Left ventricle myocardium inferior (tissue), 1 donor: ENCODE measurements at regions not wholly inside any gene's neighbourhood (a gene's known extent, or its start where the extent isn't known, plus 50 kb on each side); places are given as distances from the start of the nearest gene placed in this dataset.

ENCODE experiments used
- DNase-seq: peaks from one replicate; pipeline ENCODE4 v3.0.0-alpha.2; 2020
- H3K27ac ChIP-seq: fragments of 200-600 bp; replicated peaks from 2 replicates; pipeline ENCODE4 v1.8.0; 2021
- H3K27me3 ChIP-seq: fragments of 200-600 bp; 2 replicates; pipeline ENCODE4 v1.8.0; 2021; ENCODE audit warnings: low read depth
- H3K36me3 ChIP-seq: fragments of 200-600 bp; 2 replicates; pipeline ENCODE4 v1.8.0; 2021
- H3K4me1 ChIP-seq: fragments of 200-600 bp; 2 replicates; pipeline ENCODE4 v1.8.0; 2021
- H3K4me3 ChIP-seq: fragments of 200-600 bp; 2 replicates; pipeline ENCODE4 v1.8.0; 2021; ENCODE audit warnings: mild to moderate bottlenecking, moderate library complexity
- H3K9me3 ChIP-seq: fragments of 200-600 bp; replicated peaks from 2 replicates; pipeline ENCODE4 v1.8.0; 2021
- intact Hi-C: fragments of 100-400 bp; cut with micrococcal nuclease; formaldehyde crosslinking; loops from one replicate; pipeline ENCODE4 v1.11.0; 2022
- TF ChIP-seq, protein P1 (sequence below): fragments of 200-600 bp; IDR thresholded peaks from 2 replicates; pipeline ENCODE4 v1.8.0; 2021; ENCODE audit warnings: antibody characterized with exemption, mild to moderate bottlenecking, borderline replicate concordance
- donor health status: DM: no; HTN: yes; CAD: no; lungs with severe emphysema.

DNA sequence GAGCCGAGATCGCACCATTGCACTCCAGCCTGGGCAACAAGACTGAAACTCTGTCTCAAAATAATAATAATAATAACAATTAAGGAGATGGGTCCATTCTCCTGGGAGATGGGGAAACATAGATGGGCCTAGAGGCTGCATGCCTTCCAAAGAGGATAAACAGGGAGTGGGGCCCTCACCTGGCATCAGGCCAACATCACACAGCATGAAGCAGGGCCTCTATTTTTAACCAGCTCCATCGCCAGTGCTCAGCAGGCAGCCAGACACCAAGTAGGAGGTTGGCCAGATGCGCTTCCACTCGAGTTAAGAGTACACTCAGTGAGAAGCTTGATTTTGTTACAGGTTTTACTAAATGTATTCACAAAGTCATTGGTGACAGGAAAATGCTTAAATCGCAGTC is 352.0 kb downstream of the RRAGC start:
- DNase-seq: no peak
- TF ChIP-seq, protein P1, sequence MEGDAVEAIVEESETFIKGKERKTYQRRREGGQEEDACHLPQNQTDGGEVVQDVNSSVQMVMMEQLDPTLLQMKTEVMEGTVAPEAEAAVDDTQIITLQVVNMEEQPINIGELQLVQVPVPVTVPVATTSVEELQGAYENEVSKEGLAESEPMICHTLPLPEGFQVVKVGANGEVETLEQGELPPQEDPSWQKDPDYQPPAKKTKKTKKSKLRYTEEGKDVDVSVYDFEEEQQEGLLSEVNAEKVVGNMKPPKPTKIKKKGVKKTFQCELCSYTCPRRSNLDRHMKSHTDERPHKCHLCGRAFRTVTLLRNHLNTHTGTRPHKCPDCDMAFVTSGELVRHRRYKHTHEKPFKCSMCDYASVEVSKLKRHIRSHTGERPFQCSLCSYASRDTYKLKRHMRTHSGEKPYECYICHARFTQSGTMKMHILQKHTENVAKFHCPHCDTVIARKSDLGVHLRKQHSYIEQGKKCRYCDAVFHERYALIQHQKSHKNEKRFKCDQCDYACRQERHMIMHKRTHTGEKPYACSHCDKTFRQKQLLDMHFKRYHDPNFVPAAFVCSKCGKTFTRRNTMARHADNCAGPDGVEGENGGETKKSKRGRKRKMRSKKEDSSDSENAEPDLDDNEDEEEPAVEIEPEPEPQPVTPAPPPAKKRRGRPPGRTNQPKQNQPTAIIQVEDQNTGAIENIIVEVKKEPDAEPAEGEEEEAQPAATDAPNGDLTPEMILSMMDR: no peak
- Histone ChIP-seq H3K36me3 (no peaks in the 10 kb centered on the region), H3K9me3 (no peaks in the 10 kb centered on the region), H3K4me3 (no peak overlapping the region), H3K27me3 (peaks cover 93% of the 10 kb centered on the region), H3K4me1 (peaks cover under 1% of the 10 kb centered on the region), H3K27ac (no peak overlapping the region)
- intact Hi-C loops: no loop called here

DNA sequence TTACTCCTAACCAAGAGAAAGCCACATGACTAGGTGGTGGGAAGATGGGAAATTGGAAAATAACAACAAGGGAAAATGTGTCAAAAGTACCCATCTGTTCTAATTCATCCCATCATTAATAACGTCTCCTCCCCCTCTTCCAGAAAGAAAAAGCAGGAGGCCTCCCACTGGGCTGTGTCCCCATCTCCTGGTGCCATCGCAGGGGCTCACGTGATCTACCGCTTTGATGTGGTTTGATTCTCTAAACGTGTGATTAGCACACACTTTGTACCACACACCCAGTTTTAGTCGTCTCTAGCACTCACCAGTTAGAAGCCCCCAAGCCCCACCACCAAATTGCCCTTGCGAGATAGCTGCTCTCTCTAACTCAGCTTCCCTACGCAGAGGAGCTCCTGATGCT is 353.6 kb downstream of the RRAGC start:
- TF ChIP-seq, protein P1: no peak
- no peak for DNase-seq
- Histone ChIP-seq H3K27ac (no peak overlapping the region), H3K36me3 (no peaks in the 10 kb centered on the region), H3K4me1 (no peaks in the 10 kb centered on the region), H3K4me3 (no peak overlapping the region), H3K9me3 (no peaks in the 10 kb centered on the region), H3K27me3 (peaks cover 91% of the 10 kb centered on the region)
- intact Hi-C loops: no loop called here

DNA sequence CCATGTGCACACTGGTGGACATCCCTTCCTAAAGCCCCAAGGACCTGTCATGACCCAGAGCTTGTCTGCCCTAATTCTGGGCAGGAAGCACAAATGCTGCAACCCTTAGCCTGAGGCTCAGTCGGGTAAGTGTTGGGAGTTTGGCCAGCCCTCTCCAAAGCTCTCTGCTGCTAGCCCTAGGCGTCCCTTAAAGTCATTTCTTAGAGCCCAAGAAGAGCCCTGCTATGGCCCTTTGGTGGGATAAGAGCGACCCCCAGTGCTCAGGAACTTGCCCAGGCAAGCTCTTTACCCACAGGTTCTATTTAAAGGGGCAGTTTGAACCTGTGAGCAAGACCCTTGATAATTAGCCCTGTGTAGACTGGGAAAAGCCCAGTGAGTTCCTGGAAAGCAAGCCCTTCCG is 356.8 kb downstream of the RRAGC start:
- no peak overlapping the region for H3K27ac ChIP-seq
- H3K4me1 ChIP-seq: no peaks in the 10 kb centered on the region
- H3K36me3 ChIP-seq: no peaks in the 10 kb centered on the region
- no peak for DNase-seq
- TF ChIP-seq, protein P1: no peak
- H3K27me3 ChIP-seq: peaks cover 85% of the 10 kb centered on the region
- H3K4me3 ChIP-seq: no peak overlapping the region
- intact Hi-C loops: no loop called here
- no peaks in the 10 kb centered on the region for H3K9me3 ChIP-seq

DNA sequence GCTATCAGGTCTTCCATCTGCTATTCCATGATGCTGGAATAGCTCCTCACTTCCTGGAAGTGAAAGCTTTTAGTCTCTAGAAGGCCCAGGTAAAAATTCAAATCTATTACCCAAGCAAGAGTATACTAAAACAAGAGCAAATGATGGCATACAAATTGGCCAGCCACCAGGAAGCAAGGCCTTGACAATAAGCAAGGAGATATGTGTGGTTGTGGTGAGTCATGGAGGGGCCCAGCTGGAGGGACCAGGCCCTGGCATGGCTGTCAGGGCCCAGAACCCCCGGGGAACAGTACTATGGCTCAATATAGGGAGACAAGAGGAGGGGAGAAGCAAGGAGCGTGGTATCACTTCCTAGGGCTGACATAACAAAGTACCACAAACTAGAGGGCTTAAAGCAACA is 358.7 kb downstream of the RRAGC start:
- intact Hi-C loops: no loop called here
- TF ChIP-seq, protein P1: no peak

DNA sequence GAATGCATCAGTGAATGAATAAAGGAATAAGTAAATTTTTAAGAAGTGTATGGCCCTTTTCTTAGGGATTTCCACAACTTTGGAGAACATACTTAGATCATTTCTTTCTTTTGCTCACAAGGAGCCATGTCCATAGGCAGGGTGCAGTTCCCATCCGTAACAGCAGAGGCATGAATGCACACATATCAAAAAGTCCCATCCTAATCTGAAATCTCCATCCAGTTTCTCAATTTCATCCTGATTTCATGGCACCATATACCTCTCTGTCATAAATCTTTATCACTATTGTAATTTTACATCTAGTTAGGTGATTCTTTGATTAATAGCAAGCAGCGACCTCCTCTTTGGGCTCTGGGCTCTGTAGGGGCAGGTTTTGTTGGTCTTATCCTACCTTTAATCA is 359.2 kb downstream of the RRAGC start:
- H3K36me3 ChIP-seq: no peaks in the 10 kb centered on the region
- no peaks in the 10 kb centered on the region for H3K4me1 ChIP-seq
- H3K9me3 ChIP-seq: no peaks in the 10 kb centered on the region
- intact Hi-C loops: no loop called here
- H3K4me3 ChIP-seq: no peak overlapping the region
- H3K27ac ChIP-seq: no peak overlapping the region
- peaks cover 90% of the 10 kb centered on the region for H3K27me3 ChIP-seq
- DNase-seq: no peak
- TF ChIP-seq, protein P1: peak; percentile 21

More for the DNA sequence above, 358.7 kb downstream of the RRAGC start:
- Histone ChIP-seq H3K4me1 (no peaks in the 10 kb centered on the region), H3K4me3 (no peak overlapping the region), H3K9me3 (no peaks in the 10 kb centered on the region), H3K27ac (no peak overlapping the region), H3K36me3 (no peaks in the 10 kb centered on the region), H3K27me3 (peaks cover 90% of the 10 kb centered on the region)
- no peak for DNase-seq

DNA sequence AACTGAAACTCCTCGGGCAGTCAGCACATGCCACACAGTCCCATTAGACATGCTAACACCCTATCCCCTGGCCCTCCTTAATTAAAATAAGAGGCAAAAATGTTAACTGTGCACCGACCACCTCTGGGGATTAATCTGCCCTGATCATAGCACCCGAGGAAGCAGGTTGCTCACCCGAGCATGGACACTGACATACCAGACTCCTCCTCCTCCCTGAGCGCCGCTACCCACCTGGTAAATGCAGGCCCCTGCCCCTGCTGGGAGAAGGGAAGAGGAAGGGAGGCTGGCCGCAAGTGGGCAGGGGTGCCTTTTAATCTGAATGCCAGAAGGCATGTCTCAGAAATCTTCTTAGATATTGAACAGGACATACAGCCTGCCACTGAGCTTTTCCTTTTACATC is 360.9 kb downstream of the RRAGC start:
- no peaks in the 10 kb centered on the region for H3K36me3 ChIP-seq
- intact Hi-C loops: no loop called here

More for the DNA sequence above, 360.9 kb downstream of the RRAGC start:
- Histone ChIP-seq H3K27ac (no peak overlapping the region), H3K4me1 (no peaks in the 10 kb centered on the region), H3K27me3 (peaks cover 89% of the 10 kb centered on the region), H3K9me3 (no peaks in the 10 kb centered on the region), H3K4me3 (no peak overlapping the region)
- DNase-seq: no peak
- TF ChIP-seq, protein P1: no peak
